GM12892 (cell line): ENCODE measurements at regions not wholly inside any gene's neighbourhood (a gene's known extent, or its start where the extent isn't known, plus 50 kb on each side); places are given as distances from the start of the nearest gene placed in this dataset.

Experiments
- POLR2A ChIP-seq: IDR thresholded peaks from 2 replicates; pipeline ENCODE4 v1.6.1; 2011; ENCODE audit warnings: low read depth, low read length, control low read depth
- TAF1 ChIP-seq: IDR thresholded peaks from 2 replicates; pipeline ENCODE4 v1.6.1; 2011; ENCODE audit warnings: low read depth, mild to moderate bottlenecking, control low read depth, low read length, borderline replicate concordance

GRCh38 chr1:198455966-198456365, 84.5 kb downstream of the ATP6V1G3 start:
- no peak for TF ChIP-seq POLR2A
- TF ChIP-seq TAF1 = no peak
